ENCODE measurements at regions not wholly inside any gene's neighbourhood (a gene's known extent, or its start where the extent isn't known, plus 50 kb on each side); places are given as distances from the start of the nearest gene placed in this dataset.

- no peak for DNase-seq (ENCODE audit: low spot score)
Measured at GRCh38 chr3:63046152-63046551, 170.9 kb upstream of the CADPS start.

GRCh38 chr3:63046580-63046979, 171.4 kb upstream of the CADPS start:
- no peak for DNase-seq (ENCODE audit: low spot score)

- DNase-seq (ENCODE audit: low spot score) = peak; percentile 25
Measured at GRCh38 chr3:63047068-63047467, 171.9 kb upstream of the CADPS start.

GRCh38 chr3:63048367-63049326, 173.4 kb upstream of the CADPS start:
- no peak for DNase-seq (ENCODE audit: low spot score)

GRCh38 chr3:63050548-63051177, 175.4 kb upstream of the CADPS start:
- DNase-seq (ENCODE audit: low spot score) = no peak

GRCh38 chr3:63051920-63052319, 176.7 kb upstream of the CADPS start:
- no peak for DNase-seq (ENCODE audit: low spot score)

- no peak for DNase-seq (ENCODE audit: low spot score)
Measured at GRCh38 chr3:63056932-63057331, 181.7 kb upstream of the CADPS start.

- no peak for DNase-seq (ENCODE audit: low spot score)
Measured at GRCh38 chr3:63060412-63060811, 185.2 kb upstream of the CADPS start.

GRCh38 chr3:63061449-63061848, 186.2 kb upstream of the CADPS start:
- no peak for DNase-seq (ENCODE audit: low spot score)

GRCh38 chr3:63064209-63064755, 189.1 kb upstream of the CADPS start:
- DNase-seq (ENCODE audit: low spot score) = no peak

- peak; percentile 18 for DNase-seq (ENCODE audit: low spot score)
Measured at GRCh38 chr3:63067999-63068645, 192.9 kb upstream of the CADPS start.

GRCh38 chr3:63069806-63070475, 194.7 kb upstream of the CADPS start:
- DNase-seq (ENCODE audit: low spot score) = no peak

- no peak for DNase-seq (ENCODE audit: low spot score)
Measured at GRCh38 chr3:63070476-63070810, 195.2 kb upstream of the CADPS start.

GRCh38 chr3:63076357-63076756, 201.1 kb upstream of the CADPS start:
- no peak for DNase-seq (ENCODE audit: low spot score)

- DNase-seq (ENCODE audit: low spot score) = no peak
Measured at GRCh38 chr3:63086190-63086589, 191.9 kb upstream of the SYNPR start.

GRCh38 chr3:63089007-63089750, 188.9 kb upstream of the SYNPR start:
- no peak for DNase-seq (ENCODE audit: low spot score)

GRCh38 chr3:63089751-63090132, 188.4 kb upstream of the SYNPR start:
- no peak for DNase-seq (ENCODE audit: low spot score)

- DNase-seq (ENCODE audit: low spot score) = no peak
Measured at GRCh38 chr3:63090656-63091055, 187.5 kb upstream of the SYNPR start.

GRCh38 chr3:63092515-63092914, 185.6 kb upstream of the SYNPR start:
- no peak for DNase-seq (ENCODE audit: low spot score)

- DNase-seq (ENCODE audit: low spot score) = no peak
Measured at GRCh38 chr3:63094642-63095408, 183.3 kb upstream of the SYNPR start.

All from germinal center (tissue), 1 donor.